Panc1 (cell line): ENCODE measurements at regions not wholly inside any gene's neighbourhood (a gene's known extent, or its start where the extent isn't known, plus 50 kb on each side); places are given as distances from the start of the nearest gene placed in this dataset.

Experiments used
- ATAC-seq: fragments of 200-7000 bp; cut with Tn5 transposase; 2 replicates; pipeline ENCODE4 v1.9.1; 2020; ENCODE audit warnings: mild to moderate bottlenecking, moderate library complexity
- BruUV-seq: library from RNA; stranded (reverse); fragments of 400-500 nt; replicated peaks from 2 replicates; lab custom pipeline; 2021; lab: Mats Ljungman, UMichigan
- CTCF ChIA-PET: fragments of 300-600 bp; sonication (Branson Sonifier 250); formaldehyde crosslinking; loops from one replicate; lab custom pipeline; 2022; ENCODE audit warnings: antibody characterized with exemption; lab: Charles Lee
- POLR2A ChIA-PET: fragments of 300-600 bp; sonication (Branson Sonifier 250); formaldehyde crosslinking; loops from one replicate; lab custom pipeline; 2022; ENCODE audit warnings: antibody characterized with exemption; lab: Charles Lee
- DNase-seq: peaks from one replicate; pipeline ENCODE4 v3.0.0-alpha.2; 2010; ENCODE audit warnings: low read depth, low spot score
- H3K27ac ChIP-seq: 2 replicates; pipeline ENCODE4 v1.5.1; 2011; ENCODE audit warnings: mild to moderate bottlenecking, low read length, inconsistent platforms
- H3K27me3 ChIP-seq: fragments of 200-500 bp; sonication (Bioruptor generic); 2 replicates; pipeline ENCODE4 v1.6.0; 2014; ENCODE audit warnings: low read length, inconsistent platforms; ENCODE audit not compliant: control insufficient read depth, insufficient read depth
- H3K36me3 ChIP-seq: fragments of 200-500 bp; sonication (Bioruptor generic); 2 replicates; pipeline ENCODE4 v1.5.1; 2014; ENCODE audit warnings: inconsistent platforms, mild to moderate bottlenecking, low read length, moderate library complexity; ENCODE audit not compliant: control insufficient read depth, insufficient read depth
- H3K4me1 ChIP-seq: 2 replicates; pipeline ENCODE4 v1.5.1; 2011; ENCODE audit warnings: inconsistent platforms, mild to moderate bottlenecking, low read length, moderate library complexity; ENCODE audit not compliant: control insufficient read depth, insufficient read depth
- H3K4me3 ChIP-seq, 2 experiments: 2 replicates each; pipeline ENCODE4 v1.5.1; 2011 to 2012; ENCODE audit warnings: low read depth in 2 of 2, low read length in 2 of 2, mild to moderate bottlenecking in 2 of 2, inconsistent platforms in 1 of 2, moderate library complexity in 1 of 2
- H3K9me3 ChIP-seq: fragments of 200-500 bp; sonication (Bioruptor generic); 2 replicates; pipeline ENCODE4 v1.5.1; 2014; ENCODE audit warnings: low read depth, mild to moderate bottlenecking, inconsistent platforms, low read length, moderate library complexity; ENCODE audit not compliant: control insufficient read depth, insufficient read depth
- POLR2AphosphoS5 ChIP-seq: IDR thresholded peaks from 2 replicates; pipeline ENCODE4 v1.6.1; 2012; ENCODE audit warnings: mild to moderate bottlenecking, low read depth, low read length, moderate library complexity
- REST ChIP-seq, 2 experiments: IDR thresholded peaks; 2 replicates each; pipeline ENCODE4 v1.6.1; 2011 to 2012; ENCODE audit warnings: low read depth in 2 of 2, control low read depth in 1 of 2, low read length in 1 of 2, mild to moderate bottlenecking in 1 of 2, moderate library complexity in 1 of 2; ENCODE audit not compliant: insufficient read depth in 1 of 2
- SIN3A ChIP-seq: IDR thresholded peaks from 2 replicates; pipeline ENCODE4 v1.6.1; 2012; ENCODE audit warnings: low read depth, mild to moderate bottlenecking, low read length, moderate library complexity, borderline replicate concordance; ENCODE audit not compliant: insufficient read depth
- TCF7L2 ChIP-seq: IDR thresholded peaks from 2 replicates; pipeline ENCODE4 v1.6.1; 2011; ENCODE audit warnings: mild to moderate bottlenecking, low read depth, low read length, inconsistent platforms
- in situ Hi-C: cut with HindIII; loops from 2 replicates; pipeline ENCODE4 v1.10.0; 2016; ENCODE audit warnings: low sequenced_read_pairs, low pct_unique_long_range_greater_than_20kb
- intact Hi-C: fragments of 100-400 bp; cut with micrococcal nuclease; formaldehyde crosslinking; loops from one replicate; pipeline ENCODE4 v1.10.0; 2022; ENCODE audit not compliant: unreplicated experiment
- TF ChIP-seq, protein P1 (sequence below): fragments of 450-650 bp; IDR thresholded peaks from 2 replicates; pipeline ENCODE4 v1.5.1; 2017; ENCODE audit warnings: mild to moderate bottlenecking

- no peaks in the 10 kb centered on the region for H3K27me3 ChIP-seq
- no peaks in the 10 kb centered on the region for H3K9me3 ChIP-seq
- ATAC-seq, result no peak
- no peak for DNase-seq
- BruUV-seq, result no TSS peak
- no peak overlapping the region for H3K27ac ChIP-seq
- TF ChIP-seq REST (IDR thresholded peaks at IDR 0.05; ENCODE audit: insufficient read depth in 1 of 2, low read depth in 2 of 2, low read length in 1 of 2) (no peak), TCF7L2 (no peak), POLR2AphosphoS5 (no peak), SIN3A (no peak)
- TF ChIP-seq, protein P1, sequence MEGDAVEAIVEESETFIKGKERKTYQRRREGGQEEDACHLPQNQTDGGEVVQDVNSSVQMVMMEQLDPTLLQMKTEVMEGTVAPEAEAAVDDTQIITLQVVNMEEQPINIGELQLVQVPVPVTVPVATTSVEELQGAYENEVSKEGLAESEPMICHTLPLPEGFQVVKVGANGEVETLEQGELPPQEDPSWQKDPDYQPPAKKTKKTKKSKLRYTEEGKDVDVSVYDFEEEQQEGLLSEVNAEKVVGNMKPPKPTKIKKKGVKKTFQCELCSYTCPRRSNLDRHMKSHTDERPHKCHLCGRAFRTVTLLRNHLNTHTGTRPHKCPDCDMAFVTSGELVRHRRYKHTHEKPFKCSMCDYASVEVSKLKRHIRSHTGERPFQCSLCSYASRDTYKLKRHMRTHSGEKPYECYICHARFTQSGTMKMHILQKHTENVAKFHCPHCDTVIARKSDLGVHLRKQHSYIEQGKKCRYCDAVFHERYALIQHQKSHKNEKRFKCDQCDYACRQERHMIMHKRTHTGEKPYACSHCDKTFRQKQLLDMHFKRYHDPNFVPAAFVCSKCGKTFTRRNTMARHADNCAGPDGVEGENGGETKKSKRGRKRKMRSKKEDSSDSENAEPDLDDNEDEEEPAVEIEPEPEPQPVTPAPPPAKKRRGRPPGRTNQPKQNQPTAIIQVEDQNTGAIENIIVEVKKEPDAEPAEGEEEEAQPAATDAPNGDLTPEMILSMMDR, result no peak
- no peaks in the 10 kb centered on the region for H3K4me1 ChIP-seq
- in situ Hi-C loops, result no loop called here
- no peaks in the 10 kb centered on the region for H3K36me3 ChIP-seq
- CTCF ChIA-PET, result no interaction called here
- H3K4me3 ChIP-seq, result no peak overlapping the region
- intact Hi-C loops, result no loop called here
- POLR2A ChIA-PET, result no interaction called here
Measured at GRCh38 chr3:164209363-164209762, 868.9 kb downstream of the SI start.

- POLR2A ChIA-PET, result no interaction called here
- in situ Hi-C loops, result no loop called here
- BruUV-seq, result no TSS peak
- Histone ChIP-seq H3K4me3 (no peak overlapping the region), H3K4me1 (no peaks in the 10 kb centered on the region), H3K27me3 (no peaks in the 10 kb centered on the region), H3K27ac (no peak overlapping the region), H3K36me3 (no peaks in the 10 kb centered on the region), H3K9me3 (no peaks in the 10 kb centered on the region)
- ATAC-seq (no peak), DNase-seq (no peak)
- TF ChIP-seq REST (IDR thresholded peaks at IDR 0.05; ENCODE audit: insufficient read depth in 1 of 2, low read depth in 2 of 2, low read length in 1 of 2) (no peak), TCF7L2 (no peak), SIN3A (no peak), POLR2AphosphoS5 (no peak)
- TF ChIP-seq, protein P1, result no peak
- intact Hi-C loops, result no loop called here
- CTCF ChIA-PET, result no interaction called here
Measured at GRCh38 chr3:164208821-164209220, 869.5 kb downstream of the SI start.
